Muscle of leg (tissue), 3 donors: ENCODE measurements at regions not wholly inside any gene's neighbourhood (a gene's known extent, or its start where the extent isn't known, plus 50 kb on each side); places are given as distances from the start of the nearest gene placed in this dataset.

Experiments used
- DNase-seq: peaks from one replicate; pipeline ENCODE4 v3.0.0; 2013
- H3K27ac ChIP-seq: one replicate; pipeline ENCODE4 v1.5.1; 2013; ENCODE audit warnings: mild to moderate bottlenecking, low read length, control low read depth
- H3K27me3 ChIP-seq: one replicate; pipeline ENCODE4 v1.6.1; 2013; ENCODE audit warnings: low read length; ENCODE audit not compliant: control insufficient read depth, insufficient read depth
- H3K36me3 ChIP-seq: one replicate; pipeline ENCODE4 v1.6.1; 2013; ENCODE audit warnings: low read length; ENCODE audit not compliant: control insufficient read depth, insufficient read depth
- H3K4me1 ChIP-seq: one replicate; pipeline ENCODE4 v1.6.1; 2013; ENCODE audit warnings: low read length; ENCODE audit not compliant: control insufficient read depth, insufficient read depth
- H3K4me3 ChIP-seq: one replicate; pipeline ENCODE4 v1.5.1; 2013; ENCODE audit warnings: low read length, control low read depth
- H3K9me3 ChIP-seq: replicated peaks from 2 replicates; pipeline ENCODE4 v1.6.1; 2013; ENCODE audit warnings: low read depth, low read length; ENCODE audit not compliant: control insufficient read depth
- WGBS: methylation state at CpG from one replicate; pipeline ENCODE4 v1.1.5; 2013; ENCODE audit warnings: missing lambda C conversion rate; ENCODE audit not compliant: insufficient coverage; 5-methylcytosine and 5-hydroxymethylcytosine counted together

DNA sequence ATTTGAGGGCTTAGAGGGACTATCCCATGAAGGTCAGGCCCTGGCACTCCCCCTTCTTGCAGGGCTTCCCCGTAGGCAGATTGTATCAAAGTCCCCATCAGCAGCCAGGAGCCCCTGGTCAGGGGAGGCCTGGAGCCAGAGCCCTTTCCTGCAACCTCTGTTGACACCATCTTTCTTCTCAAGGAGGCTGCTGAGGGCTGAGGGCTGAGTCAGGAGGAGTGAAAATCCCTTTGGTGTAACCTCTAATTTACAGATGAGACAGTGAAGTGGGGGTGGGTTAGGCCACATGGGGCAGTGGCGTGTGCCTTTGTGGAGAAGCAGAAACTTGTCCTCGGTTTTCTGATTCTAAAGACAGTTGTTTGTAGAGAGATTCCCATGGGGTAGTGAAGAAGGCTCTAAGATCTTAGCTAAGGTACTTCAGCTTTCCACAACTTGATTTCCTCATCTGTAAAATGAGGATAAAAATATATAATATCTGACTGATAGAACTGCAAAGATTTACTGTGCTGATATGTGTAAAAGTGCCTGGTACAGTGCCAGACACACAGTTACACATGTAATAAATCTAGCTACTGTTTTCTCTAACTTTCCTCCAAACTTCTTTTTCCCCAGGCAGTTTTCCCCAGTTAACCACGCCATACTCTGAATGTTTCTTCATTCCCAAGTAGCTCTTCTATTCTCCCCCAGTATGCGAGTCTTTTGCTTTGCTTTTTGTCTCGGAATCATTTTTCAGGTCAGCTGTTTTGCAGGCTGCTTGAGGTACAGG lies 249.4 kb upstream of the TPM1 start:
- Histone ChIP-seq H3K27me3 (no peaks in the 10 kb centered on the region), H3K4me1 (peaks cover 6% of the 10 kb centered on the region), H3K4me3 (no peak overlapping the region), H3K27ac (no peak overlapping the region), H3K36me3 (peaks cover 73% of the 10 kb centered on the region), H3K9me3 (no peaks in the 10 kb centered on the region)
- WGBS, result 83% methylated on average over 1 of the region's 6 CpGs
- no peak for DNase-seq

DNA sequence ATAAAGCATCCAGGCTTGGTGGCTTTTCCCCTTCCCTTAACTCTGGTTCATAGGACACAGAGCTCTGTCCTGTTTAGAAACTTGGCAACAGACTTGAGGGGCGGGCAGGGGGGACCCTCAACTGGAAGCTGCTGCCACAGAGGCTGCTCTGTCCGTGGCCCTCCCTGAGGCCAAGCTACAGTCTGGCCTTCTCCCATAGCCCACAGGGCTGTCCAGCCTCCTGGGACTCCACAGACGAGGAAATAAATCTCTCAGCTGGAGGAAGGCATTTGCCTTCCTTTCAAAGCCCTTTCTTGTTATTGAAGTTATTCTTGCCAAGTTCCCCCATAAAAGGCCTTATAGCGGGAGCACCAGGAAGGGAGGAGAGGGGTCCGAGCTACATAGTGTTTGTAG lies 248.8 kb upstream of the TPM1 start:
- WGBS, result 67% methylated on average over 1 of the region's 5 CpGs
- DNase-seq, result no peak
- Histone ChIP-seq H3K9me3 (no peaks in the 10 kb centered on the region), H3K36me3 (peaks cover 72% of the 10 kb centered on the region), H3K4me3 (no peak overlapping the region), H3K27ac (no peak overlapping the region), H3K4me1 (peaks cover 6% of the 10 kb centered on the region), H3K27me3 (no peaks in the 10 kb centered on the region)

DNA sequence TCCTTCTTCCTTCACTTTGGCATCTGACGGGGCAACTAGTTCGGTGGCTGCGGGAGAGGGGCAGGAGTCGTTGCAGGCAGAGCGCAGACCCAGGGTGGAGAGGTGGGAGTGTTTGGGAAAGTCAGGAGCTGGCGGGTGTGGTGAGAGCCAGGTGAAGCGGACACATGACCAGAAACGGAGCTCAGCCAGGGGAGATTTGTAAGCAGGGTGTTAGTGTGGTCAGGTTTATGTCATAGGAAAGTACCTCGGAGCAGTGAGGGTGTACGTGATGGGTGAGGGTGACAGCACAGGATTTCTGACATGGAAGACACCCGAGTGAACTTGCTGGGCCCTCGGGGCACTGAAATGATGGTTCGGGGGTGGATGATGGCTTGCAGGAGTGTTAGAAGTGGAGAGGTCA lies 247.4 kb upstream of the TPM1 start:
- 78% methylated on average over 10 of the region's 13 CpGs for WGBS
- Histone ChIP-seq H3K4me1 (peaks cover 6% of the 10 kb centered on the region), H3K36me3 (peaks cover 74% of the 10 kb centered on the region), H3K4me3 (no peak overlapping the region), H3K27ac (no peak overlapping the region), H3K27me3 (no peaks in the 10 kb centered on the region), H3K9me3 (no peaks in the 10 kb centered on the region)
- no peak for DNase-seq

DNA sequence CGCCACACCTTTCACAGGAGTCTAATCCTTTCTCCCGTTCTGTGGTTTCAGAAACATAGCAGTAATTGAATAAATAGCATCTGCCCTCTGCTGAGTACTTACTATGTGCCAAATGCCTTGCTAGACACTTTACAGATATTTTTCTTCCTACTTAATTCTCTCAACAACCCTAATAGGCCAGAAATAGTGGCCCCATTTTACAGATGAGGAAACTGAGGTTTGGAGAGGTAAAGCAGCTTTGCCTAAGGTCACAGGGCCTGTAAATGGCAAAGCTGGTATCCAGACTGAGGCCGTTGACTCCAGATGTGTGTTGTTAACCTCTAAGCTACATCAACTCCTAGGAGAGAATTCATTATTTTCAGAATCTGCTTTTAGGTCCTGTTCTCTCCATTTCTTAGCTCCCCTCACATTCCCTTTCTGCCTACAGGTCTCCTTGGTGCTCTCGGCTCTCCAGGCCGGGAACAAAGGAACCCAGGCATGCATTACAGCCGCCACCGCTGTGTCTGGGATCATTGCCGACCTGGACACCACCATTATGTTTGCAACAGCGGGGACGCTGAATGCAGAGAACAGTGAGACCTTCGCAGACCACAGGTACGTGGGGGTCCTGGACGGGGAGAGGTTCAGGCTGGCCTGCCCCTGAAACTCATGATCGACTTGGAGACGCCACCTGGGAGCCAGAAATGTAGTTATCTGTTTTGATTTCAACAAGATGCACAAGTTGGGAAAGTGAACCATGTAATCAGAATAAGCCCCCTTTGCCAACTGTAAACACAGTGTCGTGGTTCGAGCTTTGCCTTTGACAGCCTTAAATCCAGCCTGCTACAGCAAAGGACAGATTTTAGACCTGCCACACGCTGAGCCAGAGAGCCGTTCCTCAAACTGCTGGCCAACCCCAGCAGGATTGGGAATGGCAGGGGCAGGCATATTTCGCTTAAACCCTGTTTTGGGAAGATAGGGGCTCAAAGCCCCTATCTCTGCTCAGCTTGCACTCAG lies 246.5 kb upstream of the TPM1 start:
- 89% methylated on average over 18 of the region's 20 CpGs for whole genome bisulfite sequencing
- no peak overlapping the region for H3K27ac ChIP-seq
- H3K27me3 ChIP-seq, result no peaks in the 10 kb centered on the region
- no peak overlapping the region for H3K4me3 ChIP-seq
- H3K4me1 ChIP-seq, result peaks cover 6% of the 10 kb centered on the region
- no peaks in the 10 kb centered on the region for H3K9me3 ChIP-seq
- H3K36me3 ChIP-seq, result peaks cover 76% of the 10 kb centered on the region
- no peak for DNase-seq

DNA sequence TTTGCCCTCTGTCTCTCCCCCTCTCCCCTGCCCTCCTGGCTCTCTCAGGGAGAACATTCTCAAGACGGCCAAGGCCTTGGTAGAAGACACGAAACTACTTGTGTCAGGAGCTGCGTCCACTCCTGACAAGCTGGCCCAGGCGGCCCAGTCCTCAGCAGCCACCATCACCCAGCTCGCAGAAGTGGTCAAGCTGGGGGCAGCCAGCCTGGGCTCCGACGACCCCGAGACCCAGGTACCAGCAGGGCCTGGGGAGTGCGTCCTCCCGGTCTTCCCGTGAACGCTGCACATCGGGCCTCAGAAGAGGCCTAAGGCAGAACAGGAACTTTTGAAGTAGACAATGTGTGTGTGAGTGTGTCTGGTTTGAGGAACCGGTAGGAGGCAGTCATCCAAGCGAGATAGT lies 245.4 kb upstream of the TPM1 start:
- Histone ChIP-seq H3K4me1 (peaks cover 6% of the 10 kb centered on the region), H3K4me3 (no peak overlapping the region), H3K27ac (no peak overlapping the region), H3K36me3 (peaks cover 82% of the 10 kb centered on the region), H3K27me3 (no peaks in the 10 kb centered on the region), H3K9me3 (no peaks in the 10 kb centered on the region)
- no peak for DNase-seq
- WGBS, result 95% methylated on average over 12 of the region's 15 CpGs

DNA sequence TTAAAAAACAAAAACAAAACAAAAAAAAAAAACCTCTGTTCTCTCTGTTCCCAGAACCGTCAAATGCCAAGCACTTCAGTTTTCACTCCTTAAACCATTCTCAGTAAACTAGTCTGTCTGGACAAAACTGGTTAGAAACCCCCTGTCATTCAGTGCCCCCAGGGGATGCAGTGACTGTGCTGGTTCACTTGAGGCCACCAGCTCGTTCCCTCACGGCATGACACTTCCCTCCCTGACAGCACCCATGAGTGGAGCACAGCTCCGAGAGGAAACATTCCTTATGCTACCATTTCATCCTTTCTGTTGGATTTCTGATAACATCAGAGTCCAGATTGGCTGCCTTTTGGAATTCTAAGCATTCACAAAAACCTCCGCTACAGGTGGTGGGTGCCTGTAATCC lies 244.0 kb upstream of the TPM1 start:
- H3K27ac ChIP-seq, result no peak overlapping the region
- peaks cover 6% of the 10 kb centered on the region for H3K4me1 ChIP-seq
- H3K36me3 ChIP-seq, result peaks cover 72% of the 10 kb centered on the region
- no peak for DNase-seq
- H3K27me3 ChIP-seq, result no peaks in the 10 kb centered on the region
- H3K4me3 ChIP-seq, result no peak overlapping the region
- WGBS, result 92% methylated on average over 4 of the region's 5 CpGs
- H3K9me3 ChIP-seq, result no peaks in the 10 kb centered on the region

DNA sequence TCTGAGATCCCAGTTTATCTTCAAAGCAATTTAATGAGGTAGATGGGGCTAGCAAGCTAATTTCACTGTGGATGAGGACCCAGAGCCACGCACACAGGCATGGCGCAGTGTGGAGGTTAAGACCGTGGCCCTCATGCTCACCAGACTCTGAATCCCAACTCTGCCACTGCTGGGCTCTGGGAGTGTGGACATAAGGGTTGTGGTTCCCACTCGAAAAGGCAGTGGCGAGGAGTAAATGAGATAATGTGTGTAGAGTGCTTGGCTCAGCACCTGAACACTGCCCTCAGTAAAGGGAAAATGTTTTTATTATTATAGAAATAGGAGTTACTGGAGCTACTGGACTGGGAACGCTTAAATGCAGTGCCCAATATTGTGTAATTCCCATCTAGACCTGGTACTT lies 243.5 kb upstream of the TPM1 start:
- no peak for DNase-seq
- Histone ChIP-seq H3K4me3 (no peak overlapping the region), H3K9me3 (no peaks in the 10 kb centered on the region), H3K4me1 (peaks cover under 1% of the 10 kb centered on the region), H3K27ac (no peak overlapping the region), H3K36me3 (peaks cover 73% of the 10 kb centered on the region), H3K27me3 (no peaks in the 10 kb centered on the region)
- 100% methylated on average over 3 of the region's 6 CpGs for WGBS

DNA sequence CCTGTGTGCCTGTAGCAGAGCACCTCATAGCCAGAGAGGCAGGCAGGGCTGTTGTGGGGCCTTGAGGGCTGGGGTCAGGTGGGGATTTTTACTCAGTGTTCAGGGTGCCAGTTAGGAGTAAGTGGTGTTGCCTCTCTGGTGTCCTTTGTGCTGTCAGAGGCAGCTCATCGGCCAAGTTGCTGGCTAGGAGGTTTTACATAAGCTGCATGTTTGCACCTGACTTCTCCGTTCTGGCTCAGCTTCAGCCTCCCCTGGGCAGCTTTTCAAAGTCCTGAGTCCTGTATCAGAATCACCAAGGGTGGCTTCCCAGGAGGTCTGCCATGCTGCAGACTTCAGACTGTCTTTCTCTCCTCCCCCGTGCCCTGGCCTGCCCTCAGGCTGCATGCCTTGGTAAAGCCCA lies 242.6 kb upstream of the TPM1 start:
- H3K36me3 ChIP-seq, result peaks cover 76% of the 10 kb centered on the region

DNA sequence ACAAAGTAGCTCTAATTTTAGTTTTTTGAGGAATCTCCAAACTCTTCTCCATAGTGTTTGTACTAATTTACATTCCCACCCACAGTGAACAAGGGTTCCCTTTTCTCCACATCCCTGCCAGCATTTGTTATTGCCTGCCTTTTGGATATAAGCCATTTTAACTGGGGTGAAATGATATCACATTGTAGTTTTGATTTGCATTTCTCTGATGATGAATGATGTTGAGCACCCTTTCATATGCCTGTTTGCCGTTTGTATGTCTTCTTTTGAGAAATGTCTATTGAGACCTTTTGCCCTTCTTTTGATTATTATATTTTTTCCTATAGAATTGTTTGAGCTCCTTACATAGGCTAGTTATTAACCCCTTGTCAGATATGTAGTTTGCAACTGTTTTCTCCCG lies 239.9 kb upstream of the TPM1 start:
- H3K4me1 ChIP-seq, result no peaks in the 10 kb centered on the region
- H3K27ac ChIP-seq, result no peak overlapping the region
- H3K4me3 ChIP-seq, result no peak overlapping the region
- no peaks in the 10 kb centered on the region for H3K9me3 ChIP-seq
- H3K27me3 ChIP-seq, result no peaks in the 10 kb centered on the region
- WGBS, result no CpG with 5 or more reads among the region's 2 CpGs
- no peak for DNase-seq
- H3K36me3 ChIP-seq, result peaks cover 78% of the 10 kb centered on the region

More for the DNA sequence above, 242.6 kb upstream of the TPM1 start:
- Histone ChIP-seq H3K4me1 (no peaks in the 10 kb centered on the region), H3K27ac (no peak overlapping the region), H3K9me3 (no peaks in the 10 kb centered on the region), H3K4me3 (no peak overlapping the region), H3K27me3 (no peaks in the 10 kb centered on the region)
- 87% methylated on average over 3 of the region's 3 CpGs for whole genome bisulfite sequencing
- no peak for DNase-seq

DNA sequence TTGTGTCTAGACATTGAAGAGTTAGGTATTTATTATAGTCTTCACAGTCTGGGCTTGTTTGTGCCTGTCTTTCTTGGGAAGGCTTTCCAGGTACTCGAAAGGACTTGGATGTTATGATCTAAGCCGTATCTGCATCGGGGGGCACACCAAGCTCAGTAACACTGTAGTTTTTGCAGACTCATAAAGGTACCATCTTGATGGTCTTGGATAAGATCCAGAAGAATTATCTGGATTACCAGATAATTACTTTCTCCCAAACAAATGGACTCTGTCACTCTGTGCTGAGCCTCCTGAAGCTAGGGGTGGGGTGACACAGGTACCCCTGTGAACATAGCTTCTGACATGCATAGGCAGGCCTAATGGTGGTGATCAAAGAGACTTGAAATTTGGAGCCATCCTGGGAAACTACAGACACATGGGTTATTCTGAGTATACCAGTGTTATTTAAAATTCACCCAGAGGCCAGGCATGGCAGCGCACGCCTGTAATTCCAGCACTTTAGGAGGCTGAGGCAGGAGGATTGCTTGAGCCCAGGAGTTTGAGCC lies 238.6 kb upstream of the TPM1 start:
- Histone ChIP-seq H3K27ac (no peak overlapping the region), H3K4me3 (no peak overlapping the region), H3K9me3 (no peaks in the 10 kb centered on the region), H3K27me3 (no peaks in the 10 kb centered on the region), H3K36me3 (peaks cover 73% of the 10 kb centered on the region), H3K4me1 (no peaks in the 10 kb centered on the region)
- no CpG with 5 or more reads among the region's 5 CpGs for WGBS
- DNase-seq, result no peak
